Testis (tissue), 2 donors: ENCODE measurements at regions not wholly inside any gene's neighbourhood (a gene's known extent, or its start where the extent isn't known, plus 50 kb on each side); places are given as distances from the start of the nearest gene placed in this dataset.

Experiments used
- CTCF ChIP-seq, 3 experiments: fragments of 450-650 bp in 2 of 3; fragments of 200-600 bp in 1 of 3; sonication (generic) in 1 of 3; IDR thresholded peaks; one replicate each; pipeline ENCODE4 v1.5.1; 2016 to 2019; ENCODE audit warnings: antibody characterized with exemption in 3 of 3, mild to moderate bottlenecking in 2 of 3, moderate library complexity in 1 of 3
- POLR2A ChIP-seq: fragments of 450-650 bp; IDR thresholded peaks from one replicate; pipeline ENCODE4 v1.6.1; 2017; ENCODE audit warnings: antibody characterized with exemption, mild to moderate bottlenecking, moderate library complexity

GRCh38 chr14:87696485-87696884 is 296.5 kb downstream of the GALC start:
- TF ChIP-seq CTCF (IDR thresholded peaks at IDR 0.05) = no peak
- TF ChIP-seq POLR2A = no peak
